GM20431 (cell line): ENCODE measurements at regions not wholly inside any gene's neighbourhood (a gene's known extent, or its start where the extent isn't known, plus 50 kb on each side); places are given as distances from the start of the nearest gene placed in this dataset.

Experiments
- in situ Hi-C: fragments of 300-500 bp; cut with MseI, MboI; formaldehyde crosslinking; loops from one replicate; pipeline ENCODE4 v1.15.0; 2020; ENCODE audit warnings: low sequenced_read_pairs; ENCODE audit not compliant: unreplicated experiment

DNA sequence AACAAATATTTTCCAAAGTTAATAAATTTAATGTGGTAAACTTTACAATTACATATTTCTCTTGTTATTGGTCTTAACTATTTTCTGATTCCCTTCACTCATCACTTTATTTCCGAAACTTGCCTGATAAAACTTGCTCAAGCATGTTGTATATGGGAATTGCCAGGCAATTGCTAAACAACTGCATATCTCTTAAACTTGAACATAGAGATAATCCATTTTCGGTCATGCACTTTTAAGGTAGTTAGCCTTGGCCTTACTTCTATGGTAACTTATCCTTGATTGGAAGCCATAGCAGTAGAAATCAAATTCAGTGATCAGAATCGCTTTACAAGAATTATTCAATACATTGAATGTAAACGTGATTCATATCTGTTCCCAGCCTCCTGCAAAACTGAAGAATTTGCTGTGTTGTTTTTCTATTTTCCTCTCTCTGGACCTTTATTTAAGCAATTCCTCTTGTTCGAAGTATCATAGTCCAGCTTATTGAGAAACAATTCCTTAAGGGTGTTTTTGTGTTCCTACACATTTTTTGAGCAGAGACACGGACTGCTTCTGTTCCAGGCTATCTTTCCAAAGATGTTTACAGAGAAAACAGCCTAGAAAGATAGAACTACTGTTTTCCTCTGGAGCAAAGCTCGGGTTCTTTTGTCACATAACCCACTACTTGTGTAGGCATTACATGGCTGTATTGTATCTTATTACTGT, 674.3 kb downstream of the IRS1 start:
- in situ Hi-C loops: no loop called here

DNA sequence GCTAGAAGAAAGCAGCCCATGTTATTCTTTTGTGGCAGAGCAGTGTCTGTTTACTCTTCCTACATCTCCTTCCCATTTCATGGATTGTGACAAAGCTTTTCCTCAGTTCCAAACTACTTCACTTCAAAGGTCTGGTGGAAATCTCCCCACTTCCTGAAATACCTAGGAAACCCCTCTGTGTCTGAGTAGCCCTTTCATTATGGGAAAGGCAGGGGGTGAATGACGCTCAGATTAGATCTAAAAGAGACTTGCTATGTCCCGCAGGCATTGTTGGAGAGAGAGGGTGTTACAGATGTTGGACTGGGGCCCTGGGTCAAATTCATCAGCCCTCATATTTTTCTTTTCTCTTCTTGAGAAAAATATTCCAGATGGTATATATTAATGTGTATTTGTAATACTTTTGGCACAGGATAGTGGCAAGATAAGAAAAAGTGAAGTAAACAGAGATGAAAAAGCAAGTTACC, 675.0 kb downstream of the IRS1 start:
- in situ Hi-C loops: no loop called here

DNA sequence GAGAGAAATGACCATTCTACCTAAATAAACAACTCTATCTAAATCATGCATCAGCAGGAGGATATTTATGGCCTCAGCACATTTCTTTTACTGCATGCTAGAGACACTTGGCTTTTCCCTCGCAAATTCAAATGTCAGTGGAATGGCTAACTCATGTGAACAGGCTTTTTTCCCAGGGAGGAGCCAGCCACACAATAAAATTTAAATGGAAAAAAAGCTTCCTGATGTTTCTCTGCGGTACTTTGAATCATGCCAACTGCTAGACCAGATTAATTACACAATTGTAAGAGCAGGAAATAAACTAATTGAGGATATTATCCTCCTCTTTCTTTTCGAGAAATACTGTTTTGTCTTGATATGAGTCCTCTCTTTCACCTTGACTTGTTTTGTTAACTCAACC, 676.3 kb downstream of the IRS1 start:
- in situ Hi-C loops: no loop called here

DNA sequence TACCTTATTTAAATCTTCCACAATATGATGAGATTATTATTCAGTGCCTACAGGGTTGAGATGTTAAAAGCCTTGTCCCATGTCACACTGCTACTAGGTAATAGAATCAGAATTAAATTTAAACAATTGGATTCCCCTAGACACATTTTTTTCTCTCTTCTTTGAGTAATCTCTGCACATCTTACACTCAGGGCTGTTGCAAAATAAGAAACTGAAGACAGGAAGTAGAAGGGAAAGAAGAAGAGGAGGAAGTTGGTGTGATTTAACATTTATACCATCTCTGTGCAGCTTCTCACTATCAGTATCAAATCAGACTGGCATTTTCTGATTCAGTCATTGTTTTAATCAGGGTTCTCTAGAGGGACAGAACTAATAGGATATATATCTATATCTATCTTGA, 677.6 kb downstream of the IRS1 start:
- in situ Hi-C loops: no loop called here

DNA sequence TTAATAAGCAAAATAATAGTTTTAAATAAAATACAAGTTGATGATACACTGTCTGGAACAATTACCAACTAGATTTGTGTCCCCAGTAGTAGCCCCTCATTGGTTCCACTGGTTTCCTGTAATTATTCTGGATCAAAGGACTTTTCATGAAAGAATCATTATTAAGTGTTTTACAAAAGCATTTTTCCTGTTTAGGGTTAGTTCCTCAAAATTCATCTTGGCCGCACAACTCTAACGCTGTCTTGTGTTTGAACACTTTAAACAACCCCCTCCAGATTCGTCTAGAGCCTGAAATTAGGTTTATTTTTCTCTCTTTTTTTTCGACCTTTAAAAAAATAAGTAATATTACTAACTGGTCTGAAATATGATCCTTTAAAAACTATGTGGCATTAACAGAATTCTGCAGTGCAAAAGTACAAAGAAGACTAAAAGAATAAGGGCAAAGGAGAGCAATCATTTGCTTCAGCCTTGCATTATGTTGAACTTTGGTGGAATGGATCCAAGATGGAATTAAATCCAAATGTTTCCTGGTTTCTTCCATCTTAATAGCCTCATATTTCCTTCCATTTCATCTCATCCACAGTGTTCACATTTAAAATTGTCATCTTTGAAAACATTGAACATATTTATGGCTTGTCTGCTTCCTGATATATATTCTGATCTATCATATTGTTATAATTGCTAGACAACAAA, 678.4 kb downstream of the IRS1 start:
- in situ Hi-C loops: no loop called here

DNA sequence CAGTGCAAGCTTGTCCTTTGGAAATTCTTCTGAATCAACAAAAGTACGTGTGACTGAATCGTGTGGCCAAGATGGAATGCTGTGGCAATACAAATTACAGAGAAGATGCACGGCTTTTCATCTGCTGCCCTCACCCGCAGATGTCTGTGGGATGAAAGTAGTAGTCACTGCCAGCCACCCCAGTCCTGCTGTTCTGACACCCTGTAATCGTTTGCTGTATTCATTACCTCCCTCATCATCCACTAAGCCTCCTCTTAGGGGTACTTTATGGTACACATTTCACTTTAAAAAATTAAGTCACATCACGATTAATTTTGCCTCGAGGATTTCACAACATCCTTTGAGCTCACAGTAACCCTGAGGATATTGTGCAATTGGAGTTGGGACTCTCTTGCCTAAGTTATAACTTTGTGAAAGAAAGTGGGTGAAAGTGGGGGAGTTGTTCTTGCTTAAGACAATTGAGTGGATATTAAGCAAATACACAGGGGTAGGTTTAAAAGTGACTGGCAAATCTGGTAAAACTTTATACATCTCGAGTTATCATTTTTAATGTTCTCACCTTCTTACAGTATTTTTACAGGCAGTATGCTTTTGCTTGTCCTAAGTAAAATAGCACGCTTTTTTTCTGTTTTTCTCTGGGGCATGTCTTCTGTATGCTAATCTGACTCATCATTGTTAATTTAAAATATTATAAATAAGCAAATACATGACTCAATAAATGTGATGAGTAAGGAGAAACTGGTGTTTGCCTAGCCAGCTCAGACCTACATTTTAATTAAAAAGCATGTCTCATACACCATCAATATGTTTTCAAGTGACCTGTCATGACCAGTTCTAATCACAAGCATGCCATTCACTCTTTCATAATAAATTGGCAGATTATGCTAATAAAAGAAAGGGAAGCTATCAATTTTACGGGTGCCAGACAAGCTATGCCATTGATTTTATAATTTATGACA, 680.9 kb downstream of the IRS1 start:
- in situ Hi-C loops: no loop called here

DNA sequence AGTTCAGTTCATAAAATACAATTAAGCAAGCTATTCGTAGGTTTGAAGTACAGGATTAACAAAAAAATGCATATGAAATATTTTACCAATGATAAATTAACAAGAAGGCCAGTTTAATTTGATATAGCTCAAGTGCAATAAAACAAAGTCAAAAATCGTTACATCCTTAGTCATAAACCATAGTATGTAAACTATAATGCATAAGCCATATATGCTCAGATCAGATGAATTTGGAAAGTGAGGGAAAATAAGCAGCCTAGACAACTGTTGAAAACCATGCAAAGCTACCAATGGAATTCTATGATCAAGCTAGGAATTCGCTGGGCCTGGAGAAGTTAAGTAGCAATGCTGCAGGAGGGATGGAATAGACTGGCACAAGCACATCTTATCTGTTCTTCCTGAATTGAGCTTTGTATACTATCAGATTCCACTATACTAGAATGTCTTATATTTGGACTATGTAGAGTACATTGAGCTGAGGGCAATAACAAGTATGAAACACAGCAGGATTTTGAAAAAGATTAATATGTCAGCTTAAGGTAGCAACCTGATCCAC, 682.0 kb downstream of the IRS1 start:
- in situ Hi-C loops: no loop called here

DNA sequence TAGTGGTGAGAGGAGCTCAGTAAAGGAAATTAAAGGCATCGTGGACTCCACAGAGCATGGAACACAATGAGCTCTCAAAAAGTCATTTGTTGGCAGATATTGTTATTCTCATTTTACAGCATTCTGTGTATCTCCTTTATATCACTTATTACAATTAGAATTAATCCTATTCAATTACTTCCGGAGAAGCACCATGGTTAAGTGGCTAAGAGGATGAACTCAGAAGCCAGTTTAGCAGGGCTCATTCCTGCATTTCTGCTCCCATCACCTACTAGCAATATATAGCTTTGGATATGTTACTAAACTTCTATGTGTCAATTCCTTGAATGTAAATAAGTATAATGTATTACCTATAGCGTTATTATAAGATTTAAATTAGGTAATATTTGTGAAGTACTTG, 683.3 kb downstream of the IRS1 start:
- in situ Hi-C loops: no loop called here

DNA sequence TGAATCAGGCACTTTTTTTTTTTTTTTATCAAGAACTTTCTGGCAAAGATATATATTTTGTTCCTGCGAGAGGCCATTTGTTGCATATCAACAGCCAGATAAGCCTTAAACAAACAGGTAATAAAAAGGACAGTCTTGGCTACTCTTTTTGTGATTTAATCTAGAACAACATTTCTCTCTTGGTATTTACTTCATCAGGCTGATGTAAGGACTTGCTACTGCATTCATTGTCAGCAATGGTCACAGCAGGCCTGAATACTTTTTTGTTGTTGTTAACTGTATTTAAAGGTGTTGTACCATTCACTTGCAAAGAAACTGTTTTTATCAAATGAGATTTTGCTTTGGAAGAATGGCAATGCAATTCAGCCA, 683.8 kb downstream of the IRS1 start:
- in situ Hi-C loops: no loop called here

DNA sequence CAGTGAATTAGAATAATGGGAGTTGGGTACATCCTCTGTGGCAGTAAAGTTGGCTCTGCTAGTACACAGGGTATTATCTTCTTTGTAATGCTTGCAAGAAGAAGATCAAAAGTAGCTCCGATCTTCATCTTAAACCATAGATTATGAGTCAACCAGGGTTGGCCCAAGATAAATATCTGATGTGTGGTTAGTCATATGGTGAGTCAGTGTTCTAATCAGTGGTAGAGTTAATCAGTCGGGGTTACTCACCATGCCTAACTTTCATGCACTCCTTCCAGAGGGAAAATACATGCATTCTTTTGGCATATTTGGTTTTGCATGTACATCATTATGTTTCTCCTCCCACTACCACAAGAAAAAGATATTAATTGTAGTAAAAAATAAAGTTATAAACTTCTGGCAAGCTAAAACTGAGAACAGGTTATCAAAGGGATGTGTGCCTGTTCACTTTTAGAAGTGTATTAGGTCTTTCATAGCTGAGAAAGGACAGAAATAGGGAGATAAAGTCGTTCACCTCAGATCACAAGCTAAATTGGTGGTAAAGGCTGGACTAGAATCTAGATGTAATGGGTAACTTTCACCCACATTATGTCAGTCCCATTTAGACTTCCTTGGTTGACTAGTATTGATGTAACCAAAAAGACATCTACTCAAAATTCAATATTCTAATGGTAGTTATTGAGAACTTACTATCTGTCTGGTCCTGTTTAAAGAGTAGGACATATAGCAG, 684.4 kb downstream of the IRS1 start:
- in situ Hi-C loops: no loop called here

DNA sequence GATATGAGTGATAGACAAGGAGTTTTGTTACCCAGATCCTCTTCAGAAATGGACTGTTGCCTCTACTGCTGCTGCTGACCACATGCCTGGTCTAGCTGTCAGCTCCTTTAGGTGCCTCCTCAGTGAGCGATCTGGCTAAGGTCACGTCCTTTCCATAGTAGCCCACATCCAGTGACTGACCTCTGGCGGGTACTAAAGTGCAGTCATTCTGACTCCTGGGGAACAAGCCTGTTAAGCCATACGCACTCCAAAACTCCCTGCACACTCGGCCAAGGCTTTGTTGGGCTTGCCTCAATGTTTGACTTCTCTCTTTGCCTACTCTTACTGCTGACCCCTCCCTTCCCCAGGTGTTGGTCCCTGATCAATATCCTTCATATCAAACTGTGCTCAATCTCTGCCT, 685.2 kb downstream of the IRS1 start:
- in situ Hi-C loops: no loop called here

DNA sequence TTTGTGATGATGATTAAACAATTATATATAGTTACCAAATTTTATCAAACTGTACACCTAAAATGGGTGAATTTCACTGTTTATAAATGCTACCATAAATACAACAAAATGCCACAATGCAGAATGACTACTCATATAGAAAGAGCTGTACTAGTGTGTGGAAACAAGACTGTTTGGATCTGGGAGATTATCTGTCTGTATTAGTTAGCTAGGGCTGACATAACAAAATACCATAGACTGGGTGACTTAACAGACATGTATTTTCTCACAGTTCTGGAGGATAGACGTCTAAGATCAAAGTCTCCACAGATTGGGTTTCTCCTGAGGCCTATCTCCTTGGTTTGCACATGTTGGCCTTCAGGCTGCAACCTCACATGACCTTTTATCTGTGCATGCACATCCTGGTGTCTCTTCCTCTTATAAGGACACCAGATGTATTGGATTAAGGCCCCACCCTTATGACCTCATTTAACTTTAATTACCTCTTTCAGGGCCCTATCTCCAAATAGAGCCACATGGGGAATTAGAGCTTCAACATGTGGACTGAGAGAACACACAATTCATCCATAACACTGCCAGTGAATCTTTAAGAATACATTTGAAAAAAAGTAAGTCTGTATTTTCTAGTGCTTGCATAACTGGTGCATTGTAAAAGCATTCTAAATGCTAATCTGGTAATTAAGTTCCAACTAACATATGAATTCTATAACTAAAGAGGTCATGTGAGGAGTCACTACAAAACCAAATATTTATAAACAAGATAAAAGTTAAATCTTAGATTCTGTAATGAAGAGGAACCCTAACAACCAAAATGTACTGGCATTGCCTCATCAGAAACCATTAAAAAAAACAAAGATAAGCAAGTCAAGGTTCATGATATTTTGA, 699.6 kb downstream of the NYAP2 start:
- in situ Hi-C loops: no loop called here

DNA sequence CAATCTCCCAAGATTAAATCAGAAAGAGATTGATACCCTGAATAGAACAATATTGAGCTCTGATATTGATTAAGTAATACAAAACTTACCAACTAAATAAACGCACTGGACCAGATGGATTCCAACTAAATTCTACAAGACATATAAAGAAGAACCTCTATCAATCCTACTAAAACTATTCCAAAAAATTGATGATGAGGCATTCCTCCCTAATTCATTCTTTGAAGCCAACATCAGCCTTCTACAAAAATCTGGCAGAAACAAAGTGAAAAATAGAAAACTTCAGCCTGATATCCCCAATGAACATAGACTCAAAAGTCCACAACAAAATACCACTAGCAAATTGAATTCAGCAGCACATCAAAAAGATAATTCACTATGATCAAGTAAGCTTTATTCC, 695.5 kb downstream of the NYAP2 start:
- in situ Hi-C loops: no loop called here

DNA sequence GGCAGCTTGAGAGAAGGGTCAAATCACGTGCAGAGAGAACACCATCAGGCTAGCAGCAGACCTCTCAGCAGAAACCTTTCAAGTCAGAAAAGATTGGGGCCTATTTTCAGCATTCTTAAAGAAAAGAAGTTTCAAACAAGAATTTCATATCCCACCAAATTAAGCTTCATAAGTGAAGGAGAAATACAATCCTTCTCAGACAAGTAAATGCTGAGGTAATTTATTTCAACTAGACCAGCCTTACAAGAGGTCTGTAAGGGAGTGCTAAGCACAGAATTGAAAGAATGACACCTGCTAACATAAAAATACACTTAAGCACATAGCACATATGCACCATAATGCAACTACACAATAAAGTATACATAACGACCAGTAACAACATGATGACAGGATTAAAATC, 693.9 kb downstream of the NYAP2 start:
- in situ Hi-C loops: no loop called here

DNA sequence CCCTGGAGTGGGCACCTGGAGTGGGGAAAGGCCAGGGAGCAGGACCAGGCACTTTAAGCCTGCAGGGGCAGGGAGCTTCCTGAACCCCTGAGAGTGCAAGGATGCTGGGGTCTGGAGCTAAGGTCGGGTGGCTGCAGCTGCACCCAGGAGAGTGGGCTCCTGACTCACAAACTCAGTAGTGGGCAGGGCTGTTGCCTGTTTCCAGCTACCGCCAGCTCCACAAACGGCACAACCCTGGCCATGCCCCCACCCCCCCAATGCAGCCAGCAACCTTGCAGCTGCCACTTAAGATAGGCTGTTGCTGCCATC, 688.8 kb downstream of the NYAP2 start:
- in situ Hi-C loops: no loop called here

DNA sequence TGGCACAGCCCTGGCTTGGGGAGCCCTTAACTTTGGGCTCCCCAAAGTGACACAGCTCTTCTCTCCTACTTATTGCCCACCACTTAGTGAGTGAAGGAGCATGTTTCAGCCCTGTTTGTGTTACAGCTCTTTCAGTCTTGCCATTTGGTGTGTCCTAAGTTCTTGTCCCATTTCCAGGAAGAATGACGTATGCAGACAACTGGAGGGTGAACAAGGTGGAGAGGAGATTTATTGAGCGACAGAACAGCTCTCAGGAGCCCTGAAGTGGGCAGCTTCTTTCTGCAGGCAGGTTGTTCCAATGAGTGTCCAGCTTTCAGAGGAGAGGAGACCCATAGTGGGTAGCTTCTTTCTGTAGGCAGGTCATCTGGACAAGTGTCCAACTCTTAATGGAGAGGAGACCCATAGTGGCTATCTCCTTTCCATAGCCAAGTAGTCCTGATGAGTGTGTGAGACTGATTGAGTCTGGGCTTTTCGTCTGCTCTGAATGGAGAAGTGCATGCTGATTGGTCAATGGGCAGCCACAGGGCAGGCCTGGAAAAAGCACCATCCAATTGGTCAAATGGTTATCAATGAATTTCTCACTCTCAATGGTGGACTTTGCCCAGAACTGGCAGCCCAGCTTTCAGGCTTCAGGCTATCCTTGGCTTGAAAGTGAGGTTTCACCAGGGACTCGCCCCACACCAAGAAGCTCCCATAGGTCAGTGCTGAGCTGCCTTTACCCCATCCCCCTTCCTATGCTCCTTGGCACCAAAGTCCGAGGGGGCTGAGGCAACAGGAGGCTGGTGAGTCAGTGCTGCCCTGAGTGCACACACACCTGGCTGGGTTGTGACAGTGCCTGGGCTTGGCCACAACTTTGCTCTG, 688.2 kb downstream of the NYAP2 start:
- in situ Hi-C loops: no loop called here

DNA sequence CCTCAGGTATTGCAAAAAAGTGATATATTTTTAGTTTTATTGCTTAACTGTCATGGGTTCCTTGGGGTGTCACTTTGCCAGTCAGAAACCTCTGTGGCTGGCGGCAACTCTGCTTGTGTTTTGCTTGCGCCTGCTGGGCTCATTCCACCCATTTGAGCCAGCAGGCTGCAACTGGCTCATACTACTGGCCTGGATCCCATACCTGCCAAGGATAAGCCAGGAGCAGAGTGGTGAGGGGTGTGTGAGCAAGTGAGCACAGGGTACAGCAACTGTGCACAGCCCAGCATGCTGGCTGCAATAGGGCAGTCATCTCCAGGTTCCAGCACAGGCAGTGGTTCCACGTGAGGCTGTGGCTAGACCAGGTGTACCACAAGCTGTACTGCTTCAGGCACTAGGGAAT, 687.5 kb downstream of the NYAP2 start:
- in situ Hi-C loops: no loop called here

DNA sequence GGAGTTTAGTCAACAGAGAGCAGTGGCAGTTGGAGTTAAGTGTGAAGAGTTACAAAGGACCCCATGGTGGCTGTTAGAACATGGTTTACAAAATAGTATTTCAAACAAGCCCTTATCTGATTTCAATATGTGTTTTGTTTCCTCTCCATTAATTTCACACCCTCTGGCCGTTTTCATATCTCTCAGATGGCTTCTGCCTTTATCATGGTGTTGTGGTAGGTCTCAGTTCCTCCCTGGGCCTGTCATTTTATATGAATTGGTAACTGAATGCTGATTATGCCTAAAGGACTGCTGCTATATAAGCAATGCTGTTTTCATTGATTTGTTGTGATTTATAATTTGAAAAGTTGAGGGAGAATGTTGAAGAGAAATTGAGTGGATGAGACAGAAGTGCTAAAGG, 686.7 kb downstream of the NYAP2 start:
- in situ Hi-C loops: no loop called here
